MM.1S (cell line): ENCODE measurements at regions not wholly inside any gene's neighbourhood (a gene's known extent, or its start where the extent isn't known, plus 50 kb on each side); places are given as distances from the start of the nearest gene placed in this dataset.

Experiments used
- DNase-seq: peaks from one replicate; pipeline ENCODE4 v3.0.0-alpha.2; 2015
- H2AFZ ChIP-seq: fragments of 300-600 bp; sonication (generic); 2 replicates; pipeline ENCODE4 v1.6.0; 2016; ENCODE audit warnings: antibody characterized with exemption, low read length
- H3F3A ChIP-seq: fragments of 300-600 bp; sonication (generic); 2 replicates; pipeline ENCODE4 v1.6.1; 2016; ENCODE audit warnings: mild to moderate bottlenecking, antibody characterized with exemption, low read length, moderate library complexity, mixed read lengths; ENCODE audit not compliant: insufficient read depth
- H3K27ac ChIP-seq: fragments of 300-600 bp; sonication (generic); 2 replicates; pipeline ENCODE4 v1.5.1; 2016; ENCODE audit warnings: mild to moderate bottlenecking, low read length
- H3K27me3 ChIP-seq: fragments of 300-600 bp; sonication (generic); replicated peaks from 2 replicates; pipeline ENCODE4 v1.6.0; 2016; ENCODE audit warnings: low read length; ENCODE audit not compliant: insufficient read depth
- H3K36me3 ChIP-seq: fragments of 300-600 bp; sonication (generic); replicated peaks from 2 replicates; pipeline ENCODE4 v1.6.1; 2016; ENCODE audit warnings: mild to moderate bottlenecking, low read length, mixed read lengths; ENCODE audit not compliant: insufficient read depth
- H3K4me1 ChIP-seq: fragments of 300-600 bp; sonication (generic); 2 replicates; pipeline ENCODE4 v1.6.1; 2016; ENCODE audit warnings: low read length, mixed read lengths
- H3K4me2 ChIP-seq: fragments of 300-600 bp; sonication (generic); 2 replicates; pipeline ENCODE4 v1.6.0; 2016; ENCODE audit warnings: low read depth, low read length
- H3K4me3 ChIP-seq: fragments of 300-600 bp; sonication (generic); 2 replicates; pipeline ENCODE4 v1.5.1; 2016; ENCODE audit warnings: low read length, mixed read lengths
- H3K79me2 ChIP-seq: fragments of 300-600 bp; sonication (generic); 2 replicates; pipeline ENCODE4 v1.6.1; 2016; ENCODE audit warnings: mixed run types, low read length, mixed read lengths
- H3K9ac ChIP-seq: fragments of 300-600 bp; sonication (generic); 2 replicates; pipeline ENCODE4 v1.6.1; 2016; ENCODE audit warnings: low read length, mixed read lengths
- H3K9me2 ChIP-seq: fragments of 300-600 bp; sonication (generic); replicated peaks from 2 replicates; pipeline ENCODE4 v1.6.1; 2016; ENCODE audit warnings: mild to moderate bottlenecking, low read length, mixed read lengths; ENCODE audit not compliant: insufficient read depth
- H3K9me3 ChIP-seq: fragments of 300-600 bp; sonication (generic); replicated peaks from 2 replicates; pipeline ENCODE4 v1.6.1; 2016; ENCODE audit warnings: mild to moderate bottlenecking, low read length, mixed read lengths; ENCODE audit not compliant: insufficient read depth
- H4K20me1 ChIP-seq: fragments of 300-600 bp; sonication (generic); 2 replicates; pipeline ENCODE4 v1.6.1; 2016; ENCODE audit warnings: mild to moderate bottlenecking, low read length, moderate library complexity, mixed read lengths; ENCODE audit not compliant: insufficient read depth
- CTCF ChIP-seq: fragments of 300-600 bp; sonication (generic); IDR thresholded peaks from 2 replicates; pipeline ENCODE4 v1.5.1; 2016; ENCODE audit warnings: antibody characterized with exemption, low read length, mixed read lengths
- EZH2 ChIP-seq: fragments of 300-600 bp; sonication (generic); optimal IDR thresholded peaks from 2 replicates; pipeline ENCODE3; 2017; ENCODE audit warnings: low read depth, mild to moderate bottlenecking, antibody characterized with exemption, low read length, mixed read lengths
- EZH2phosphoT487 ChIP-seq: fragments of 300-600 bp; sonication (generic); IDR thresholded peaks from 2 replicates; pipeline ENCODE4 v1.6.1; 2018; ENCODE audit warnings: antibody characterized with exemption, low read length

- no peak overlapping the region for H3K4me3 ChIP-seq
- no peaks in the 10 kb centered on the region for H3K4me1 ChIP-seq
- TF ChIP-seq EZH2 (no peak), EZH2phosphoT487 (no peak), CTCF (no peak)
- no peak overlapping the region for H3K9ac ChIP-seq
- no peaks in the 10 kb centered on the region for H3F3A ChIP-seq
- H3K27me3 ChIP-seq: no peaks in the 10 kb centered on the region
- no peak overlapping the region for H3K4me2 ChIP-seq
- H3K79me2 ChIP-seq: no peaks in the 10 kb centered on the region
- no peak overlapping the region for H2AFZ ChIP-seq
- no peaks in the 10 kb centered on the region for H3K9me3 ChIP-seq
- DNase-seq: no peak
- no peaks in the 10 kb centered on the region for H4K20me1 ChIP-seq
- H3K27ac ChIP-seq: no peak overlapping the region
- H3K9me2 ChIP-seq: no peaks in the 10 kb centered on the region
- no peaks in the 10 kb centered on the region for H3K36me3 ChIP-seq
These were observed 175.5 kb upstream of the KLF4 start for GRCh38 chr9:107665057-107665456.

GRCh38 chr9:107660976-107661375 lies 171.4 kb upstream of the KLF4 start:
- Histone ChIP-seq H3K4me1 (no peaks in the 10 kb centered on the region), H3K9me2 (no peaks in the 10 kb centered on the region), H3K9ac (no peak overlapping the region), H3K9me3 (no peaks in the 10 kb centered on the region), H3K27me3 (no peaks in the 10 kb centered on the region), H3F3A (no peaks in the 10 kb centered on the region), H3K4me3 (no peak overlapping the region), H2AFZ (no peak overlapping the region), H4K20me1 (no peaks in the 10 kb centered on the region), H3K27ac (no peak overlapping the region), H3K36me3 (no peaks in the 10 kb centered on the region), H3K79me2 (no peaks in the 10 kb centered on the region), H3K4me2 (no peak overlapping the region)
- DNase-seq: no peak
- TF ChIP-seq CTCF: no peak
- TF ChIP-seq EZH2phosphoT487: no peak
- no peak for TF ChIP-seq EZH2

- no peak for DNase-seq
- TF ChIP-seq CTCF (no peak), EZH2phosphoT487 (no peak), EZH2 (no peak)
These were observed 163.8 kb upstream of the KLF4 start for GRCh38 chr9:107653263-107653821.

More at GRCh38 chr9:107653263-107653821, 163.8 kb upstream of the KLF4 start:
- Histone ChIP-seq H3K27me3 (no peaks in the 10 kb centered on the region), H3K36me3 (no peaks in the 10 kb centered on the region), H3K27ac (no peak overlapping the region), H3K9me3 (no peaks in the 10 kb centered on the region), H3K4me2 (no peak overlapping the region), H3K9me2 (no peaks in the 10 kb centered on the region), H3K4me1 (no peaks in the 10 kb centered on the region), H3K9ac (no peak overlapping the region), H3F3A (no peaks in the 10 kb centered on the region), H3K79me2 (no peaks in the 10 kb centered on the region), H2AFZ (no peak overlapping the region), H4K20me1 (no peaks in the 10 kb centered on the region), H3K4me3 (no peak overlapping the region)
